Stimulated activated CD8-positive, alpha-beta memory T cell treated with anti-CD3 and anti-CD28 coated beads, Interleukin-4, amount 100 ng/mL, for 4 hours (primary cell): ENCODE measurements at regions not wholly inside any gene's neighbourhood (a gene's known extent, or its start where the extent isn't known, plus 50 kb on each side); places are given as distances from the start of the nearest gene placed in this dataset.

Source experiments
- DNase-seq, 2 donors: peaks; one replicate each; pipeline ENCODE4 v3.0.0-alpha.2; 2020; ENCODE audit warnings: low read depth in 2 of 2, low spot score in 1 of 2

DNA sequence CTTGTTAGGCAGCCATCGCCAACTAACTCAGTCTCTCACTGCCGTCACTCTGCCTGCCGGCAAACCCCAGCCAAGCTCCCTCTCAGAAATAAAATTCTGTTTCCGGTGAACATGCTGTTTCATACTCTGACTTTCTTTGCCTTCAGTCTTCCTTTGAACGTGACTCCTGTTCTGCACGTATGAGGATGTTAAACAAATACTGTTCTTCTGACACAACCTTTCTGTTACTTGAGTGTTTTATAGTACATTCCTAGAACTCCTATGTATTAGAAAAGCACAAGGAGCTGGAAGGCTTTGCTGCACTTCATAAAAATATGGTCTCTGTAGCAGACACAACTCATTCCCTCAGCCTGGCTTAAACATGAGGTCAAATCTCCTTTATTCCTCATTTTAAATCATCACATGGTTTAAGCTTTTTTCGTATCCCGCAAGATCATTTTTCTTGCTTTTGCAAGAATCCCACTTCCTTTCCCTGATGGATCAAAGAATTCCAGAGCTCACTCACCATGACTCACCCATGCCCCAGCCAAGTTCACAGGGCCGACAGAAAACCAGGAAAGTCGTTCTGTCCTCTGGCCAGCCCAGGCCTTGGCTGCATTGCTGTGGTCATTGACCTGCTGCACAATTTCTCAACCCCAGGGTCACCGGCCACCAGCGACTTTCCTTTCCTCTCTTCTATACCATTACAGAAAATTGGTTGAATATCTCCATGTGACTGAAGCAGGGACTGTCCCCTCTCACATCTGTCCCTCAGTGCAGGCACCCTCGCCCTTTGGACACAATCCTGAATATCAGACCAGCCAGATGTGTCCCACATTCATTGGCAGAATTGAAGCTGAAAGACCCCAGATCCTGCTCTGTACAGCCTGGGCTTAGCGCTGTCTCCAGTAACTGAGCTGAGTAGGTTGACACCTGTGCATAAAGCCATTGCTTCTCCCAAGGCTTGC lies 183.1 kb upstream of the ARL4C start:
- no peak for DNase-seq

DNA sequence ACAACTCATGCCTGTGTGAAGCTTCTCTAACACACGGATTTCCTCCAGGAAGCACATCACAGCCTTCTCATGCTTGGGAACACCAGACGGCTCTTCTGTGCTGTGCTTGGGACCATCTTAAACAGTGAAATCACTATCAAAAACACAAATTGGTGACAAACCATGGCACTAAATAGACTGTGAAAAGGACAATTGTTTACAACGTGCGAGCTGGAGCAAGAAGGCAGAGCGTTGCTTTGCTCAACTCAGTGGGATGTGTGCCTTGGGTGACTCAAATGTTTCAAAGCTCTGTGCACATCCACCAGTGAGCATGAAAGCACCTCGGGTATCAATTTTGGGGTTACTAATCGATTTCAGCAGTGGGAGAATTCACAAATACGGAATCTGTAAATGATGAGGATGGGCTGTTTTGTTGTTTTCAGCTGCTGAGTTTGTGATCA lies 182.4 kb upstream of the ARL4C start:
- no peak for DNase-seq

DNA sequence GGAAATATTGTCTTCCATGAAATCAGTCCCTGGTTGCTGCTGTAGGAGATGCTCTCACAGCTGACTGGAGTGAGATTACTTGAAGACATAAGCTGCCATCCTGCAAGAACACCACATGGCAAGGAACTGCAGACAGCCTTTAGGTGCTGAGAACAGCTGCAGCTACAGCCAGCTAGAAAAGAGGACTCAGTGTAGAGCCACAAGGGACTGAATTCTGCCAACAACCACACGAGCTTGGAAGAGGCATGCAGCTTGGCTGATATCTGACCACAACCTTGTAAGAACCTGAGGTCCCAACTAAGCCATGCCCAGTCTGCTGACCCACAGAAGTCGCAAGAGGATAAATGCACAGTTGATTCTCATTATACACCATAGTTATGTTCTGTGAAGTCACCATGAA lies 181.8 kb upstream of the ARL4C start:
- no peak for DNase-seq

DNA sequence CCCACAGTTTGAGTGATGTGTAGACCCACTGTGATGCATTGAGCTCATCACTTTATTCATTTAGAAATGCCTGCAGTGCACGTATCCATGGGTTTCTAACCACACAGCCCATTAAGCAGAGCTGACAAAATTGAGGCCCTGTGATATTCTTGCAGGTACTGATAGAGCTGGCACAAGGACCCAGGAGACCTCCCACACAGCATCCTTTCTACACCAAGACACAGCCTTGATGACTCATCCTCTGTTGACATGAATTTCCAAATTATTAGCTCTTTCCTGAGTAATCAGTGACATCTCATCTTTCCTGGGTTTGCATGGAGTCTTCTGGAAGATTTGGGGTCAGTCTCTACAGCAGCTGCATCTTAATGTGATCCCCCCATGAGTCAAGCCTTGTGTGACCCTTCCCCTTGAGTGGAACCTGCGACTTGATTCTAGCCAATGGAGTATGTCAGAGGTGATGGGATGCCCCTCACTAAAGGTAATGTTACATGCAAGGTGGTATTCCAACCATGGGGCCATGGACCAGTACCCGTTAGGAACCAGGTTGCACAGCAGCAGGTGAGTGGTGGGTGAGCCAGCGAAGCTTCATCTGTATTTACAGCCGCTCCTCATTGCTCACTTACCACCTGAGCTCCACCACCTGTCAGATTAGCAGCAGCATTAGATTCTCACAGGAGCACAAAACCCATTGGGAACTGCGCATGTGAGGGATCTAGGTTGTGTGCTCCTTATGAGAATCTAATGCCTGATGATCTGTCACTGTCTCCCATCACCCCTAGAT lies 181.1 kb upstream of the ARL4C start:
- no peak for DNase-seq

DNA sequence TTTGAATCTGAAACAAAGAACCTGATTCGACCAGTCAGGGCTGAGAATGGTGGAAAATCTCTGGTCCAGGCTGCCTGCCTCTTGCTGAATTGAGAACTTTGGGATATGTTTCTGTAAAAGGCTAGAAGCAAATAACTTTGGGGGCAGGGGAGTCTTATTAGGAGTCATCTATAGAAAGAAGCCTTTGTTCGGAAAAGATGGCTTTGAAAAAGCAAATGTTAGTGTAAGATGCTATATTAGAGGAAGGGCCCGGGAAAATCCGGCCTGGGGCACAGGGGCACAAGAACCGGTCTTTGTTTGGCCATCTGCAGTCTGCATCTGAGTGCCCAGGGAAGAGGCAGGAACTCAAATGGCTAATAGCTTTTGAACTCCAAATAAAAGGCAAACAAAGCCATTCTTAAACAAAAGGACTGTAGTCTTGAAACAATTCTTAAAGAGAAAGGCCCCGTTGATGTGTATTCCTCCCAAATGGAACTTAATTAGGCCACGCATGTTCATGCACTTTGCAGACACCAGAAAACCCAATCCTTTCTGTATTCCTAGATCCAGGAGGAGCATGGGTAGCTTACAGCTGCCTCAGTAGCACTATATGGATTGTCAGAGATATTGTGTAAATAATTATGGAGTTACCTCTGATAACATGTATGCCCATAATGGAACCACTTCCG lies 180.0 kb upstream of the ARL4C start:
- no peak for DNase-seq

DNA sequence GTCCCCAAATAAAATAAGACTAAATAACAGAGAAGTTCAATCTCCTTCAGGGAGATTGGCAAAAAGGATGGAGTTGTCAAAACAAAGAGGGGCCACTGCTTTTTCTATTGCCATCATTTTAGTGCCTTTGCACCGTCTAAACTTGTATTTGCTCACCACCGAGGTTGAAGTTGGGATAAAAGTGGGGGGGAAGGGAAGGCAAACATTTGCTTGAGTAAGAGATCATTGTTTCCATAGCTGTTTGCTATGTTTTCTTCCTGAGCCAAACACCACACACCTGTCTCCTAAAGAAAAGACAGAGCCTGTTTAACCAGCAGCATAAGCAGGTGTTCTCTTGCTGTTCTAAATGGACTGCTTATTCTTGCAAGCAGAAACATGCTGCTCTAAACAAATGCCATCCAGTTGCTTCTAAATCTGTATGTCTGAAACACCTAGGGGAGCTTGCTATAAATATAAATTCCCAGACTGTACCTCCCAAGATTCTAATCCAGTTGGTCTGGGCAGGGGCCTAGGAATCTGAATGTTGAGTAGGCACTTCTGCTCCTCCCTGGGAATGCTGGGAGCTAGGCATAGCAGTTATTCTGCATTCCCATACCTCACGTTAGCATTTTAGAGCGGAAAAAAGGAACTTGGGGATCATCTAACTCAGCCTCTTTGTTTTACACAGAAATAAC lies 179.4 kb upstream of the ARL4C start:
- no peak for DNase-seq

DNA sequence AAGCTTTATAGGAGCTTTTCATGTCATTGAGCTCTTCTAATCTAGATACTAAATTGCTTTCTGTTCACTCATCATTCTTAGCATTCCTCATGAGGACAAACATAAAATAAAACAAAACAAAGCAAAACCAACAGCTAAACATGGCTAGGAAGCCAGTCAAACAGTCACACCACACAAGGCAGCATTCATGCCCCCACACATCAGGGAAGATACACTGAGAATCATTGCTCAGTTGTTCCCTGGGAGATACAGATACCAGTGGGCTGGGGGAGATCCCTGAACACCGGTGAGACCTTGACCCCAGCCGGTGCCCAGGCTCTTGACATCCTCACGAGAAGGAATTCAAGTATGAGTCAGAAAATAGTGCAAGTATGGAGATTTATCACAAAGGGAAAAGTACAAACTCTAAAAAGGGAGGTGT lies 177.9 kb upstream of the ARL4C start:
- DNase-seq: no peak

DNA sequence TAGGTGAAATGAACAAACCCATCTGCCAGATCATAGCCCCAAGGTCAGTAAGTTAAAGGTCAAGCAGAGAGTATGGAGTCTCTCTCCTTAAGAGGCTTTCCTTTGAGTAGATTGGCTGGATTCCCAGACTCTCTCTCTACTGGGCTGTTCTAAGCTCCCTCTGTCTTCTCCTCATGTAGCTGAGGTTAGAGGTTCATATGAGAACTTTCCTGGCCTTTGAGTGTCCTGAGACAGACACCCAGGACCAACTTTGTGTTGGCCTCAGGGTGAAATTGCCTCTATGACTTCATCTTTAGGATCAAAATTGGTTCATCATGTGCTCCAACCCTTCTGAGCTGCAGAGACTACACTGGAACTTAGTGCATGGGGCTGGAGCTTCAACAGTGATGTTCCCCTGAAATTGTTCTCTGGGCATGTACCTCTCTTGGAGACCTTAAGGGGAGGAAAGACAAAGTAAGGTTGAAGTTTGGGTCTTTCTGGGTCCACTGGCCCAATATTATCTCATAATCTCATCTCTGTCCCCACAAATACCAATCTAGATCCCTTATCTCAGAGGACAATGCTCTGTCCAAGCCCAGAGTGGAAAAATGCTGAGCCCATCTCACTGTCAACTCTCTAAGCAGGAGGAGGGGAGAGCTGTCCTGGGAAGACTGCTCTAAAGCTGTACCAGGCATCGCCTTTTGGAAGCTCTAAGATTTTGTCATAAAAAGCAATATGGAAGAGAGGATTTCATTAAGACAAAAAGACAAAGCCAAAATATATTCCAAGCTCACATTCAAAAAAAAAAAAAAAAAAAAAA lies 177.3 kb upstream of the ARL4C start:
- DNase-seq: no peak

DNA sequence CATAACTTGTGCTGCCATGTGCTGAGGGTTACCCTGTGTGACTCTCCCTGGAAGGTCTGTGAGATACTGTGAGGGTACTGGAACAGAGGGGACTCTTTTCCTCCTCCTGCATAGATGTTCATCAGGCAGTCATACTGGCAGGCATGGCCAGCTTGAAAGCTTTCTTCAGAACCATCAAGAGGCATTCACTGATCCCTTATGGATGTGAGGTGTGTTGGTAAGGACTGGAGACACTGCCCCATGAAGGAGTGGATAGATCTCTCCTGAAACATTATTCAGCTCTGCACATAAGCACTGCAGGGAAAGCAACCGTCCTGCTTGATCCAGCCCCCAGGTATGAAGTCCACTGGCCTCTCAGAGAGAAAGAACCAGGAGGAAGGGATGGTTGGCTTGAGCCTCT lies 176.6 kb upstream of the ARL4C start:
- DNase-seq: no peak

DNA sequence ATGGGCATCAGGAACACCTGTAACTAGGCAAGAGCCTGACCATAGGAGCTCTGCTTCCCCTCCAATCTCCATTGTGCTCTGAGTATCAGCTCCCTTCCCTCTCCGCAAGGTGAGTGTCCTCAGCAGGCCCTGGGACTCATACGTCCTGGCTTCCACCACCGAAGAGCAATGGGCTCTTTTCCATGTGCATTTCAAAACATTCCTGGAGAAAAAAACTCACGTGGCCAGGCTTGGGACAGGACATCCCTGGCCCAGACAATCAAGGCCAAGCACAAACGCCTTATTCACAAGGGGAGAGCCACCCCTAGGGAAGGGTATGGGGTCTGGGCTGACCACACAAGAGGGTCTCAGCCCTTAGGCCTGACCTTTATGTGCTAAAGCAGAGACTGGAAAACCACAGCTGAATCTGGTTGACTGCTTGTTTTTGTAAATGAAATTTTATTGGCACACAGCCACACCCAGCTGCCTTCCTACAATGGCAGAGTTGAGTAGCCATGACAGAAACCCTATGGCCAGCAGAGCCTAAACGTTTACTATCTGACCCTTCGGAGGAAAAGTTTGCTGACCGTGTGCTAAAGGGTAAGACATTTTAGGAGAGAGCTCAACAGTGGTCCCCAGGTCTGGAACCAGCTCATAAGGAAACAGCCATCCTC lies 175.7 kb upstream of the ARL4C start:
- no peak for DNase-seq

DNA sequence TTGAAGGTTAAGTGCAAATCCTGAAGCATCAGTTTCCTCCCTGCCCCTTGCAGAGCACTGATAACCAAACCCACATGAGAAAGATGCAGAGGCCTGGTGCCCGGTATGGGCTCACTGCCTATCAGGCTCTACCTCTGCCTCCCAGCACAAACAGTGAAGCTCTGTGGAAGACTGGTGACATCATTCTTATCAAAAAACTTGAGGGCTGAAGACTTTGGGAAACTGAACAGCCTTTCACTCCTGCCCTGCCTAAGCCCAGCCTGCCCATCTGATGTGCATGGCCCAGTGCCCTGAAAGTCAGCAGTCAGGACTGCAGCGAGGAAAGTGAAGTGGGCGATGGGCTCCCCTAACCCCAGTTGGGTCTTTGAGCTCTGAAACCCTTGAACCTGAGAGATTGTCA lies 174.8 kb upstream of the ARL4C start:
- no peak for DNase-seq

DNA sequence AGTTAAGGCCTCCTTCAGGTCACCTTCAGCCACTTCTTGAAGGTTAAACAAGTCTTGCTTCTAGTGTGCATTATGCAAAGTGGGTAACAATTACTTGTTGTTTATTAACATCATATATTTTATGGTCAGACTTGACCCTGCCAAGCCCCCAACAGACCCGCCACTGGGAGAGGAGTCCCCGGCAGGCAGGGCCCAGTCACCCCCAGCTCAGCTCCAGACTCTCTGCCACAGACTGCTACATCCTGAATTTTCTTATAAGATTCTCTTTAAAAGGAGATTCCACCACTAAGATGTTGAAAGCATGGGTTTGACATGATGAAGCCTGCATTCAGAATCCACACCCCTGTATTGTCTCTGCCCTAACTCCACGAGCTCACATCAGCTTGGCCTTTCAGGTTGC lies 174.3 kb upstream of the ARL4C start:
- DNase-seq: no peak

DNA sequence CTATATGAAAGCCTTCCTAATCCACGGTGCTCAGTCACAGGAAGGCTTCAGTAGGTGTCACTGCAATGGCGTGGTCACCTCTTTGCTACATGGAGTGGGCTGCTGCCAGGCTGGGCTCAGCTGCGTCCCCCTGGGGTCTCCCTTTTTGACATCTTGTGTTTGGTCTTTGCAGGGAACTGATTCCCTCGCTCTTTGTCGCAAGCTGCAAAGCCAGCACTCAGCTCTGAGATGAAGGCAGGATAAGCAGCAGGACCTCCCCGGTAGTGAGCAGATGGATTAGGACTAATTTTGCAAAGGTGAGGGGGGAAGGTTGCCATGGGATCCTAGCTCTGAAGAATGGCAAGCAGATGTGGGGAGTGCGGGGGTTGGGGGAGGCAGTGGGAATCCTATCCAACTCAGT lies 173.9 kb upstream of the ARL4C start:
- no peak for DNase-seq

DNA sequence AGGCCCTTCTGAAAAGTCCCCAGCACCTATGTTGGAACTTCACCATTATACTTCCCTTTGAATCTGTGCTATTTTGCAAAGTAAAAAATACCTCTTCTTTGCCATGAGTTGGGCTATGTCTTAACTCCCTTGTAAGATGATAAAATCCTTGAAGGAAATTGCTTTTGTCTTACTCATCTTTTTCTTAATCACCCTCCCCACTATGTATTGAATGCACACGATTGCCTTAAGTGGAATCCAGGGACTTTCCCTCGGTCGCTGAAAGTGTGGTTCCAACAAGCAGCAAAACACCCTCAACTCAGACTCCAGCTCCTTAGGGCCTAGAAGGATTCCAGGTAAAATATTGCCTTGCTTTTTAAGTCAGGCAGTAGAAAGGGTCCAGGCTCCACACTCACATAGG lies 173.2 kb upstream of the ARL4C start:
- DNase-seq: no peak

DNA sequence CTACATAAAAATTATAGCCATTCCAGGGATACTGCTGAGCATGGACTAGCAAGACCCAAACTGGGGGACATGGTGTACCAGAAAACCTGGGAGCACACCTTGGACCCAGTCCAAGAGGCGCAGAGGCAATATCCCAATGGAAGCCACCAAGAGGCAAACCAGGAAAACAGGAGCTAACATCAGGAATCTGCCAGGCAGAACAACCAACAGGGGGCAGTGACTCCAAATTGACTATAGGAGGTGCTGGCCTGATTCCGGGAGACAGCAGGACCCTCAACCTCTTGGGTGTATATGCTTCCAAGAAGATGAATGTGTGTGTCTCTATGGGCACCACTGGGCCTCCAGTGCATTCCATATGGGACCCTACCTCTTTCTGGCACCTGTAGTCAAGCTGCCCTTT lies 172.7 kb upstream of the ARL4C start:
- no peak for DNase-seq

DNA sequence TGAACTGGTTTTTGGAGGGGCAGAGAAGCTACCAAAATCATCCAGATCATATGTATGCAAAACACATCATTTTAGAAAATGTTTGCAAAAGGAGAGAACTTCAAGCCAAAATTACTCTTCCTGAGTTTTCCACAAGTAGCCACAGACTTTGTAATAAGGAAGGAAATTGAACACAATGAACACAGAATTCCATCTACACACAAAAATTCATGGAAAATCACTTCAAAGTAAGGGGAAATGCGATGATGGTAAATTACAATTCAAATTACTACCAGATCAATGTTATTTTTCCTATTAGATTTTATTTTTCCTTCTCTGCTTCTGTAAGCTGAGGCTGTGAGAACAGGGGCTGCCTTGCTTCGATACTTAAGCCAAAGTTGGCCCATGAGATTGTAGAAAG lies 172.1 kb upstream of the ARL4C start:
- no peak for DNase-seq

DNA sequence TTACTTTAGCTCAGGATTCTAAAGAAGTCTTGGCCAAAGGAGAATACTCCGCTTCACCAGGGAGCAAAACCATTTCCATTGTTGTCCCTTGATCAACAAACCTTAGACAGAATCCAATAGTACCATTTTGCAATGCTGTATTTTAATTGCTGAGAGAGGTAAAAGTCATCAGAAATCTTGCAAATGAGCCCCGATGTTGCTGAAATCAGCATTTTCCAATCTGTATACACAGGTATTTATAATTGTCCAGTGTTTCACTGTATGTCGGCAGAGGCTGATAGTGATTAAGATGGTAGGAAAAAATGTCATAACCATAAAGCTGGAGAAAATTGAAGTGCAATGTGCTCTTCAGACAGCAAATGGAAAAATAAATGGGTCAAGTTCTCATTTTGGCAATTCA lies 170.0 kb upstream of the ARL4C start:
- no peak for DNase-seq

DNA sequence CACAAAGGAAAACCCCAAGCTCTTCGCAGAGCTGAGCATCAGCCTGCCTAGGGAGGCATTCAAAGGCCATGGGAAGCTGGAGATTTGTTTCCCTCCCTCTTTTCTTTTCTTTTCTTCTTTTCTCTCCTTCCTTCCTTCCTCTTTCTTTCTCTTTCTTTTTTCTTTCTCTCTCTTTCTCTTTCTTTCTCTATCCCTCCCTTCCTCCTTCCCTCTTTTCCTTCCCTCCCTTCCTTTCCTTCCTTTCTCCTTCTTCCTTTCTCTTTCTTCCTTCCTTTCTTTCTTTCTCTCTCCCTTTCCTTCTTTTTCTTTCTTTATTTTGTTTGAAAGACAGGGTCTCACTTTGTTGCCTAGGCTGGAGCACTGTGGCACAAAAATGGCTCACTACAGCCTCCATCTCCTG lies 168.4 kb upstream of the ARL4C start:
- DNase-seq: no peak

DNA sequence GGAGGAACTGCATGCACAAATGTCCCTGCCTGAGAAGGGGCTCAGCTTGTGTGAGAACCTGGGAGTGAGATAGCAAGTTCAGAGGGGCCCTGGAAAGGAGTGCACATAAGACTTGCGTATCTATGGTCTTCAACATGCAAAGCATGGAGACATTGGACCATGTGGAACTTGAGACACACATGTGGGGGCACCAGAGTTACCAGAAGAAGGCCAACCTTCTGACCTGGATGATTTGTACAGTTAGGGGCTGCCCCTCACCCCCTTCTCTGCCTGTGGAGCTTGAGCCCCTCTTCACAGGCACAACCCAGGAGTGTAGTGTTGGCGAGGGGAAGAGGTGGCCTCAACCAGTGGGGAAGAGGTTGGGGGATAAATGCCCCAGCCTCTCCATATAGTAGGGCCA lies 165.0 kb upstream of the ARL4C start:
- DNase-seq: no peak

DNA sequence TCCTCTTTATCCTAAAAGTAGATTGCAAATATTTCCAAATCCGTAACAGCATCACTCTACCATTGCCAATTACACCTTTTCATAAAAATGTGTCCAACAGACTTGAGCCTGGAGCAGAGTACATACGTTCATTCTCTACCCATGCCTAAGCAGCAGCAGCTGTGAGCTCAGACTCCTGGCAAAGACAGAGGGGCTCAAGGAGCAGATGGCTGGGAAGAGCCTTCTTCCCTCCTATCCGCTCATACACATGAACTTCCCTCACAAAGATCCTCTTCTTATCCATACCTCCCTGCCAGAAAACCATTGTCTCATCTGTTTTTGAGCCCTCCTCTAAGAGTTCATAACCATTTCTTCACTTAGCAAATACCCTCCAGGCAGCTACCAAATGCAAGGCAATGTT lies 164.3 kb upstream of the ARL4C start:
- DNase-seq: no peak
